ENCODE measurements at regions not wholly inside any gene's neighbourhood (a gene's known extent, or its start where the extent isn't known, plus 50 kb on each side); places are given as distances from the start of the nearest gene placed in this dataset.
A peak's percentile ranks its signal among the peaks of the same experiment; 100 is the strongest.
"Not testable (repeated sequence)": the region's sequence is repeated elsewhere in the genome, so short reads cannot be mapped to it uniquely, and the experiment has no call there.

DNA sequence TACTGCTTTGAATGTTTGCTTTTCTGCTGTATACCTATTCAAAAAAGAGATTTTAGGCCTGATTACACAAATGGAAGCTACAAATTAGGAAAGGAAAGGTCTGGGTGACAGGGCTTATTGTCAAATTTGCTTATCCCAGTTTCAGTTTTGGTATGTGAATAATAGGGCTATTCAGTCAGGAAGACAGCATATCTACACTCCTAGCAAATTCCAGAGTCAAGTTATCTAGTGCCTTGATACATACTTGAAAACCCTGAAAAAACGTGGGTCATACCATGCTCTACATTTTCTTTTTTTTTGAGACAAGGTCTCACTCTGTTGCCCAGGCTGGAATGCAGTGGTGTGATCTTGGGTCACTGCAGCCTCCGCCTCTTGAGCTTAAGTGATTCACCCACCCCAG is 59.2 kb upstream of the CCDC180 start:
- not testable (repeated sequence) for DNase-seq, ATAC-seq

DNA sequence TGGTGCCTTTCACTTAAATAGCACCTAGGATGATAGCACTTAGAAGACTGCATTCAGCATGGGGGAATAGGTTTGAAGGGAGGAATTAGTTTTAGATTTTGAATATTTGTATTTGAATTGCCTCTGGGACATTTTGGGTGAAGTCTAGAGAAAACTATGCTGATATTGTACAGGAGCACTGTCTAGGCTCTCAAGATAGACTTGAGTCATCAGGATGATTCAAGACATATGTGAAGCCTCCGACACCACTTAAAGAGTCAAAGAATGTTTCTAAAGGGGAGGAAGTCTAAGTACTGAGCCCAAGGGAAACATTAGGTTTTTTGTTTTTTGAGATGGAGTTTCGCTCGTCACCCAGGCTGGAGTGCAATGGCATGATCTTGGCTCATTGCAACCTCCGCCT is 63.9 kb upstream of the CCDC180 start:
- ATAC-seq (no peak), DNase-seq (no peak)

DNA sequence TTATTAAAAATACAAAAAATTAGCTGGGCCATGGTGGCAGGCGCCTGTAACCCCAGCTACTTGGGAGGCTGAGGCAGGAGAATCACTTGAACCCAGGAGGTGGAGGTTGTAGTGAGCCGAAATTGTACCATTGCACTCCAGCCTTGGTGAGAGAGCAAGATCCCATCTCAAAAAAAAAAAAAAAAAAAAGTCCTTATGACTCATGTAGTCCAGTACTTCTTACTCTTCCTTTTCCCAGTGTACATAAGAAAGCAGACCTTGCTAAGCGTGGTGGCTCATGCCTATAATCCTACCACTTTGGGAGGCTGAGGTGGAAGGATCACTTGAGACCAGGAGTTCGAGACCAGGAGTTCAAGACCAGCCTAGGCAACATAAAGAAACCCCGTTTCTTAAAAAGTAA is 66.0 kb upstream of the CCDC180 start:
- ATAC-seq, DNase-seq: not testable (repeated sequence)

DNA sequence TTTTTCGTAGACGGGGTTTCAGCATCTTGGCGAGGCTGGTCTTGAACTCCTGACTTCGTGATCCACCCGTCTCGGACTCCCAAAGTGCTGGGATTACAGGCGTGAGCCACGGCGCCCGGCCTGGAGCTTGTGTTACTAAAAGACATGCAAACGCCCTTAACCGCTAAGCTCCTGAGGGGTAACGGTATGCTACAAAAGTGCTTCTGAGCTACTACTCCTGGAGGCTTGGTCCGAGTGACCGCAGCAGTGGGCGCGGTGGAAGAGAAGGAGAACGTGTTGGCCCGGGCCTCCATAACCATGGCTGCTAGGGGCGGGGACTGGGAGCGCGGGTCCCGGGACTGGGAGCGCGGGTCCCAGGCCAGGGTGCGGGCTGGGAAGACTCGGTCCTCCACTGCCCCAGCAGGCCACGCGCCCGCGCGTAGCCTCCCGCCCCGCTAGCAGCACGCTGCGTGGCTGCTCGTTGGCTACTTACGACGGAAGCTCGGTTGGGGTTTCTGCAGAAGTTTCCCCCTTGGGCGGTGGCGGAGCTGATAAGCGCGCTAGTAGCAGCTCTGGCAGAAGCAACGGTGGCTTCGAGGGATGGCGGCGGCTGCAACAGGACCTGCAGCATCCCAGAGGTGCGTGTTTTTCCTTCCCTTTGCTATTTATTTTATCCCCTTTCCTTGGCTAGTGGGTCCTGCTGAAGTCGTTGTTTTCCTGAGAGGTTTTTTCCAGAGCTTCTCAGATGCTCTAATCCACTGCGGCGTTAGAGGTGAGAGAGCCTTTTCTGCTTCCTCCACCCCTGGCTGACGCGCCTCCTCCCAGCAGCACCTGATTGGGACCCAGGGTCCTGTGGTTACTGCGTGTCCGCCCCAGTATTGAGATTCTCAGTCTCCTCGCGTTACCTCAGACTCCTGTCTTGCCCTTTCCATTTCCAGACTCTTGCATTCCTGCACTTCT is 69.2 kb upstream of the CCDC180 start:
- peak; percentile 94 for ATAC-seq
- DNase-seq = peak; percentile 77

DNA sequence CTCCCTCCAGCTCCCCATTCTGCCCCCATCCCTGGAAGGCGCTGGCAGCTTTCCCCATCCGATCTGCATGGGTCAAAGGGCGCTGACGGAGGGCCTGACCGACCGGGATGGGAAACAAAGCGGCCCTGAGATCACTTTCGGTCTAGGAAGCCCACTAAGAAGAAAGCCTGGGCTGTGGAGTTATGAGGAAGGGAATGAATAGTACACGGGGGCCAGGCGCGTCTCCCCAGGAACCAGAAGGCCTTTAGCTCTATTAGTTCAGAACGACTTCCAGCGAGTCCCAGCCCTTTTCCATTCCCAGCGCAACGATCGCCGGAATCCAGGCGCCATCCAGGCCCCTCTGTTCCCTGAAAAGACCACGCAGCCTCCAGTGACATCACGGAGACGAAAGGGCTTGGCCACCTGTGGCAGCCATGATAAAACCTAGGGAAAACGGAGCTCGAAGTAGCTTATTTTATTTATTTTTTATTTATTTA is 70.1 kb upstream of the CCDC180 start:
- ATAC-seq = no peak
- DNase-seq = no peak

DNA sequence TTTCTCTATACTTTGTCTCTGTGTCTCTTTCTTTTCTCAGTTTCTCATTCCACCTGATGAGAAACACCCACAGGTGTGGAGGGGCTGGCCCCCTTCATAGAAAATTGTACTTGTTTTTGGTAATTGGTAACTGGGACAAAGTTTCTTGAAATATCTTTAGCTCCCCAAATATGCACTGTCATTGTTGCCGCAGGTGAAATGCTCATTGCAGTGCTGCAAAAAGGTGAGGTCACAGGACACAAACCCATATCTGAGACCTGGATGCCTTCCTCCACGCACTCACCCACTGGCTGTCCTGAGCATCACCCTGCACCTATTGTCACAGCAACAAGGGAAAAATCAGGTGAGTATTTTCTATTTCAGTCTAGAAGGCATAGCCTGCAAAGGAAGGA is 74.5 kb upstream of the CCDC180 start:
- not testable (repeated sequence) for ATAC-seq

DNA sequence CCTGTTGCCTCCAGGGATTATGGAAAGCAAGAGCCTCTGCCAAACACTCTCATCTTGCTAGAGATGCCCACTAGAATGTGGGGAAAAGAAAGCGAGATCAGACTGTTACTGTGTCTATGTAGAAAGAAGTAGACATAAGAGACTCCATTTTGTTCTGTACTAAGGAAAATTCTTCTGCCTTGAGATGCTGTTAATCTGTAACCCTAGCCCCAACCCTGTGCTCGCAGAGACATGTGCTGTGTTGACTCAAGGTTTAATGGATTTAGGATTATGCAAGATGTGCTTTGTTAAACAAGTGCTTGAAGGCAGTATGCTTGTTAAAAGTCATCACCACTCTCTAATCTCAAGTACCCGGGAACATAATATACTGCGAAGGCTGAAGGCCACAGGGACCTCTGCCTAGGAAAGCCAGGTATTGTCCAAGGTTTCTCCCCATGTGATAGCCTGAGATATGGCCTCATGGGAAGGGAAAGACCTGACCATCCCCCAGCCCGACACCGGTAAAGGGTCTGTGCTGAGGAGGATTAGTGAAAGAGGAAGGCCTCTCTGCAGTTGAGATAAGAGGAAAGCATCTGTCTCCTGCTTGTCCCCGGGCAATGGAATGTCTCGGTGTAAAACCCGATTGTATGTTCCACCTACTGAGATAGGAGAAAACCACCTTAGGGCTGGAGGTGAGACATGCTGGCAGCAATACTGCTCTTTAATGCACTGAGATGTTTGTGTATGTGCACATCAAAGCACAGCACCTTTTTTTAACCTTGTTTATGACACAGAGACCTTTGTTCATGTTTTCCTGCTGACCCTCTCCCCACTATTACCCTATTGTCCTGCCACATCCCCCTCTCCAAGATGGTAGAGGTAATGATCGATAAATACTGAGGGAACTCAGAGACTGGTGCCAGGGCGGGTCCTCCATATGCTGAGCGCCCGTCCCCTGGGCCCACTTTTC is 75.1 kb upstream of the CCDC180 start:
- not testable (repeated sequence) for ATAC-seq

More for the DNA sequence above, 74.5 kb upstream of the CCDC180 start:
- DNase-seq = not testable (repeated sequence)

DNA sequence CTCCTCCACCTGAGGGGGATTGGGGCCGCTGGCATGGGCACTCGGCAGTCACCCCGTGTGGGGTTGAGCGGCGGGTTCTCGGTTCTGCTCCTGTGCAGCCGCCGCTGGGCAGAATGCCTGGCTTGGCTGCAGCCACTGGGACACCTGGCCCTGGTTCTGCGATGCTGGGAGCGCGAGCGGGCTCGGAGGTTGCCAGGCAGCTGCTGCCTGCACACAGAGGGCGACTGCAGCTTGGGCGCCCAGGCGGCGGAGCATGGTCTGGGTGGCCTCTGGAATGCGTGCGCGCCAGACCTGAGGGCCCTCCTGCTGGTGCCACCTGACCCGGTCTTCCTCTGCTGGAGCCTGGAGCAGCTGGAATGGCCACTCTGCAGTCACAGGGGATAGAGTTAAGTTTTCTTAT is 85.1 kb upstream of the CCDC180 start:
- not testable (repeated sequence) for ATAC-seq
- DNase-seq = peak; percentile 4

More for the DNA sequence above, 75.1 kb upstream of the CCDC180 start:
- DNase-seq = not testable (repeated sequence)

DNA sequence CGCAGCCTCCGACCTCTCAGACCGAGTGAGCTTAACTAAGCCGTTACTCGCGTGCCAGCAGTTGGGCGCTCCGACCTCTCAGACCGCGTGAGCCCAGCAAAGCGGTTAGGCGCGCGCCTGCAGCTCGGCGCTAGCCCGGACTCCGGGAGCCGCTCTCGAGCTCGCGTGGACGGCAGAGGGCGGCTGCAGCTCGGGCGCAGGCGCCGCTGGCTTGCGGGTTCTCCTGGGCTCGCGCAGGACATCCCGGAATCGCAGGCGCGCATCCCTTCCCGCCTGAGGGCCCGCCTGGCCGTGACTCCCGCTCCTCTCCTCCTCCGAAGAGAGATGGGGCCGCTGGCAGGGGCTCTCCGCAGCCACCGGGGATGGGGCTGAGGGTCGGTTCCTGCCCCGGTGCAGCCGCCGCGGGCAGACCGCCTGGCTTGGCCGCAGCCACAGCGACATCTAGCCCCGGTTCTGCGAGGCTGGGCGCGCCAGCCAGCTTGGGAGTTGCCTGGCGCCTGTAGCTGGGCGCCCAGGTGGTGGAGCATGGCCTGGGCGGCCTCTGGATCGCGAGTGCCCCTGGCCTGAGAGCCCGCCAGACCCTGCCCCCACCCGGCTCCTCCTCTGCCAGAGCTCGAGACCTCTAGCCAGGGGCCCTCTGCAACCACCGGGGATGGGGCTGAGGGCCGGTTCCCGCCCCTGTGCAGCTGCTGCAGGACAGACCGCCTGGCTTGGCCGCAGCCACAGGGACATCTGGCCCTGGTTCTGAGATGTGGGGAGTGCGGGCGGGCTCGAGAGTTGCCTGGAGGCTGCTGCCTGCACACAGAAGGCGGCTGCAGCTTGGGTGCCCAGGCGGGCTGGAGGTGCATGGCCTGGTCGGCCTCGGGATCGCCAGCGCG is 85.7 kb upstream of the CCDC180 start:
- DNase-seq = peak; percentile 61
- ATAC-seq = peak; percentile 90

DNA sequence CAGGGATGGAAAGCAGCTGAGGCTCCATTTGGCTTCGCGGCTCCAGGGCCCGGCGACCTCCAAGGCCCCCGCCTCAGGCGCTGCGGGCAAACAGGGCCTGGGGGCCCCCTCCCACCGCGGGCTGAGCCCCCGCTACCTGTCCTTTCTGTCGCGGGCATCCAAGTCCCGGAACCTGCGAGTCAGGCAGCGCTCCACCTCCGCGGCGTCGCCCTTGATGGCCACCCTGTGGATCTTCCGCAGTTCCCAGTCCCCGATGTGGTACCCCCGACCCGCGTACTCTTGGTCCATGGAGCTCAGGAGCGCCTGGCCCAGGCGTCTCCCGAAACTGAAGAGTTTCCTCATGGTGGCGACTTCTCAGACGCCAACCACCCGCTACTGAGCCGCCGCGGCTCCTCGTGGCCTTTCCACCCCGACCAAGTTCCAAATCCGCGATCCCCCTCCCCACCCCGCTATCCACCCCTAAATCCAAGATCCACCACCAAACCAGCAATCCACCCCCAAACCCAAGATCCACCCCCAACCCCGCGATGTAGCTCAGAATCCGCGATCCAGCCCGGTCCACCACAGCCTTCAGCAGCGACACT is 86.5 kb upstream of the CCDC180 start:
- ATAC-seq = peak; percentile 28
- DNase-seq = no peak

DNA sequence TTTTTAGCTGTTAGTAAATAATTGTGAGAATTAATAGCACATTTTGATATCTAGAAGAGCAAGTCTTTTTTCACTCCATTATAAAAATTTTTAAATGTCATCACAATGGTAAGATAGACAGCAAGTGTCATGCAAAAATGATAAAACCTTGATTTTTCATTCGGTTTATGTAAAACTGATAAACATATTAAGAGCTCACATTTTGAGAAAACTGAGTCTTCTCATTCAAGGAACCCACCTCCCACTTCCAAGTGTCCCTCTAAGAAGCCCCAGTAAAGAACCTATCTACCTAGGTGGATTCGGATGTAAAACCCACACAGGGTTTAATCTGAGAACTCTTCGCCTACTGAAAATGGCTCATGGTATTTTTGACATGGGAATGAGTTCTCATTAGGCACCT is 87.1 kb upstream of the CCDC180 start:
- DNase-seq, ATAC-seq: not testable (repeated sequence)

DNA sequence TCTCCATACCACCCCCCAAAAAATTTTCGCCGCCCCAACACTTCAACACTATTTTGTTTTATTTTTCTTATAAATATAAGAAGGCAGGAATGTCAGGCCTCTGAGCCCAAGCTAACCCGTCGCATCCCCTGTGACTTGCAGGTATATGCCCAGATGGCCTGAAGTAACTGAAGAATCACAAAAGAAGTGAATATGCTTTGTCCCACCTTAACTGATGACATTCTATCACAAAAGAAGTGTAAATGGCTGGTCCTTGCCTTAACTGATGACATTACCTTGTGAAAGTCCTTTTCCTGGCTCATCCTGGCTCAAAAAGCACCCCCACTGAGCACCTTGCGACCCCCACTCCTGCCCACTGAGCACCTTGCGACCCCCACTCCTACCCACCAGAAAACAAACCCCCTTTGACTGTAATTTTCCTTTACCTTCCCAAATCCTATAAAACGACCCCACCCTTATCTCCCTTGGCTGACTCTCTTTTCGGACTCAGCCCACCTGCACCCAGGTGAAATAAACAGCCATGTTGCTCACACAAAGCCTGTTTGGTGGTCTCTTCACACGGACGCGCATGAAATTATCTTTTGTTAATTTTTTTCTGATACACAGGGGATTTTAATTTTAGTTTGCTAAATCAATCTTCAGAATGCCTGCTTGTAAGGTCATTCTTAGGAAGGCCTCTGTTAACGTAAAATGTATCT is 87.9 kb upstream of the CCDC180 start:
- not testable (repeated sequence) for DNase-seq, ATAC-seq

DNA sequence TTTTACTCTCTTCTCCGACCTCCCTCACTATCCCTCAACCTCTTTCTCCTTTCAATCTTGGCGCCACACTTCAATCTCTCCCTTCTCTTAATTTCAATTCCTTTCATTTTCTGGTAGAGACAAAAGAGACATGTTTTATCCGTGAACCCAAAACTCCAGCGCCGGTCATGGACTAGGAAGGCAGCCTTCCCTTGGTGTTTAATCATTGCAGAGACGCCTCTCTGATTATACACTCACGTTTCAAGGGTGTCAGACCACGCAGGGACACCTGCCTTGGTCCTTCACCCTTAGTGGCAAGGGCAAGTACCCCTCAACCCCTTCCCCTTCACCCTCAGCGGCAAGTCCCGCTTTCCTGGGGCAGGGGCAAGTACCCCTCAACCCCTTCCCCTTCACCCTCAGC is 92.3 kb upstream of the CCDC180 start:
- not testable (repeated sequence) for ATAC-seq, DNase-seq

DNA sequence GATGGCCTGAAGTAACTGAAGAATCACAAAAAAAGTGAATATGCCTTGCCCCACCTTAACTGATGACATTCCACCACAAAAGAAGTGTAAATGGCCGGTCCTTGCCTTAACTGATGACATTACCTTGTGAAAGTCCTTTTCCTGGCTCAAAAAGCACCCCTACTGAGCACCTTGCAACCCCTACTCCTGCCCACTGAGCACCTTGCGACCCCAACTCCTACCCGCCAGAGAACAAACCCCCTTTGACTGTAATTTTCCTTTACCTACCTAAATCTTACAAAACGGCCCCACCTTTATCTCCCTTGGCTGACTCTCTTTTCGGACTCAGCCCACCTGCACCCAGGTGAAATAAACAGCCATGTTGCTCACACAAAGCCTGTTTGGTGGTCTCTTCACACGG is 92.9 kb upstream of the CCDC180 start:
- not testable (repeated sequence) for ATAC-seq, DNase-seq

DNA sequence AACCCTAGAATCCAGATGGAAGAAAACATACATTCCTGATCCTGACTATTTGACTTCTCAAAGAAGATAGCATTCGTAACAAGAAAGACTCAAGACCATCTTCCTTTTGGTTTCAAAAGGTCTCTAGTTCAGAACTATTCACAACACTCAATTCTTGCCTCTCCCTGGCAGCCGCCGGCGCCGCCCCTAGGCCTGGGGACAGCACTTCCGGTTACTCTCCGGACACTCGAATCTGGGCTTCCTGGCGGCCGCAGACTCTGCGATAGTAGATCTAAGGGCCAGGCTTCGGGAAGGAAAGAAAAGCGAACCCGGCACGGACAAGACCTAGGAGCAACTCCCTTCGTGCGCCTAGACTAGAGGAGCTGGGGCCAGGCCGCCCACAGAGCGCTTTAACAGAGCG is 107.8 kb upstream of the CCDC180 start:
- ATAC-seq, DNase-seq: not testable (repeated sequence)

DNA sequence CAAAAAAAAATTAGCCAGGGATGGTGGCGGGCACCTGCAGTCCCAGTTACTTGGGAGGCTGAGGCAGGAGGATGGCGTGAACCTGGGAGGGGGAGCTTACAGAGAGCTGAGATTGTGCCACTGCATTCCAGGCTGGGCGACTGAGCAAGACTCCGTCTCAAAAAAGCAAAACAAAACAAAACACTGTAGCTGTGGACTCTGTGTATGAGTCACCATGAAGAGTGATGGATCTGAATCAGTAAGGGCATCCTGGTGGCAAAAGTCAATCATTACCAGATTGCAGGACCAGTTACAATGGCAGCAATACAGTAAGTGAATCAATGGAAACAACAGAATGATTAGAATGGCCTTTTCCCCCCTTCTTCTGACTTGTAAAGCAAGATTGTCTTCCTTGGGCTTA is 113.7 kb upstream of the CCDC180 start:
- not testable (repeated sequence) for ATAC-seq, DNase-seq

DNA sequence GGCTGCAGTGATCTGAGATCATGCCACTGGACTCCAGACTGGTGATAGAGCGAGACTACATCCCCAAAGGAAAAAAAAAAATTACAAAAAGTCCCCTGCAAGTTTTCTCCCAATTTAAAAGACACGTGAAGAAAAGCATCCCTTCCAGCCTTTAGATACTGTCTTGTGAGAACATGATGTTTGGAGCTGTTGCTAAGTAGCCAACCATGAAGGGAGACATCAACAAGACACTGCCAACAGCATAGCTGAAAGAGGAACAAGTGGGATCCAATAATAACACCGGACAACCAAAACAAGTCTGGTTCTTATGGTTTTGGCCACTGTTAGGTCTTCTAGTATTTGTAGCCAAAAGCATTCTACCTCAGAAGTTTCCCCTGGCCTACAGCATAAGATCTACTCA is 118.9 kb upstream of the CCDC180 start:
- ATAC-seq (no peak), DNase-seq (no peak)

DNA sequence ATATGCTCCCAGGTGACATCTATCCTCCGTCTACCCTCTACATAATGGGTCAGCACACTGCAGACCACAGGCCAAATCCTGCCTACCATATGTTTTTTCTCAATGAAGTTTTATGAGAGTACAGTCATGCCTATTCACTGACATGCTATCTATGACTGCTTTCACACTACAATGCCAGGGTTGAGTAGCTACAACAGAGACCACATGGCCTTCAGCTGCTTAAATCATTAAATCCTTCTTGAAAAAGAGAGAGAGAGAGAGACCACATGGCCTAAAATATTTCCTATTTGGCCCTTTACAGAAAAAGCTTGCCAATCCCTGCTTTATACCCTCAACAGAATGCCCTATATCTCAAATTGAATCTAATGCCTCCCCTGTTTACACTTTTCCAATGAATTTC is 119.8 kb upstream of the CCDC180 start:
- ATAC-seq = not testable (repeated sequence)

DNA sequence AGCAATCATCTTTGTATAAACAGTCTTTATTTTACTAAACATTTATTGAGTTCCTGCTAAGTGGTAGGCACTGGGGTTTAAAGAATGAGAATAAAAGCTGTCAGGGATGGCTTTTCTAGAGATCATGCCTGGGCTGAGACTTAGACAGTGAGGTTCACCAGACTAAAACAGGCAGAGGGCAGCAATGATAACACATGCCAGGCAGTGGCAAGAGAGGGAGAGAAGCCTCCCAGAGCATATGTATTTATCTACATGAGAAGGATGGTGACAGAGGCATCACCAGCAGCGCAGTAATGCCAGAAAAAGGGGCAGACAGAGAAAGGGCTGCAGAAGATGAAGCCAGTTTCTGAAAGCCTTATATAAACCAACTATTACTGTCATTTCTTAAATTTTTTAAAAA is 121.0 kb upstream of the CCDC180 start:
- no peak for DNase-seq
- no peak for ATAC-seq

More for the DNA sequence above, 119.8 kb upstream of the CCDC180 start:
- DNase-seq = not testable (repeated sequence)

DNA sequence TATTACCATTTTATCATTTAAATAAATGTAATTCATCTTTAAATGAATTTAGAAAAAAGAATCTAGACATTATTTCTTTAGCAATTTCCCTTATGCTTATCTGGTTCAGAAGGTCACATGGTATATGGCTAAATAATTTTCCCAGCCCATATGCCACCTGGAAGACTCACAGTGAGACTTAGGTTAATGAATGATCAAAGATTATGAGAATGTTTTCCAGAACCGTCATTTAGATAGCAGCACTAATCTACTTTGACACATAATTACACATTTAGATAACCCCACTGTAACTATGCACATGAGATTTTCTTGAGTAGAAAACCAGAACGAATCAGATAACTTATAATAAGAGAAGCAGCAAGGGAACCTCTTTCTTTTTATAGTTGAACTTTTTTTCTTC is 124.9 kb upstream of the CCDC180 start:
- DNase-seq, ATAC-seq: not testable (repeated sequence)

All from stimulated activated naive CD8-positive, alpha-beta T cell treated with anti-CD3 and anti-CD28 coated beads, Interleukin-15, Interleukin-2, amounts not matched to agents 100 U/mL and 50 U/mL, for 24 hours (primary cell).